GM12891 (cell line): ENCODE measurements at regions not wholly inside any gene's neighbourhood (a gene's known extent, or its start where the extent isn't known, plus 50 kb on each side); places are given as distances from the start of the nearest gene placed in this dataset.

Experiments used
- POLR2A ChIP-seq: IDR thresholded peaks from 2 replicates; pipeline ENCODE4 v1.6.1; 2011; ENCODE audit warnings: low read depth, low read length, control low read depth
- POLR2AphosphoS5 ChIP-seq: IDR thresholded peaks from 2 replicates; pipeline ENCODE4 v1.6.1; 2011; ENCODE audit warnings: low read depth, low read length, control low read depth
- SPI1 ChIP-seq: IDR thresholded peaks from 2 replicates; pipeline ENCODE4 v1.6.1; 2011; ENCODE audit warnings: low read depth, low read length, control low read depth
- TAF1 ChIP-seq: IDR thresholded peaks from 2 replicates; pipeline ENCODE4 v1.6.1; 2011; ENCODE audit warnings: low read depth, low read length, control low read depth

- TF ChIP-seq POLR2A (no peak), POLR2AphosphoS5 (no peak), SPI1 (no peak), TAF1 (no peak)
Observed at GRCh38 chrX:87265518-87265917, 252.1 kb upstream of the KLHL4 start.
